Glutamatergic neuron (in vitro differentiated cells): ENCODE measurements at regions not wholly inside any gene's neighbourhood (a gene's known extent, or its start where the extent isn't known, plus 50 kb on each side); places are given as distances from the start of the nearest gene placed in this dataset.

Source experiments
- DNase-seq: peaks from one replicate; pipeline ENCODE4 v3.0.0; 2022
- H3K27ac Mint-ChIP-seq: one replicate; pipeline ENCODE4 v1.8.0; 2020; ENCODE audit warnings: mild to moderate bottlenecking, mixed read lengths, inconsistent platforms; ENCODE audit not compliant: unreplicated experiment
- H3K27me3 Mint-ChIP-seq: one replicate; pipeline ENCODE4 v1.8.0; 2020; ENCODE audit warnings: mild to moderate bottlenecking, moderate library complexity, mixed read lengths, inconsistent platforms; ENCODE audit not compliant: unreplicated experiment
- H3K36me3 Mint-ChIP-seq: one replicate; pipeline ENCODE4 v1.8.0; 2020; ENCODE audit warnings: mild to moderate bottlenecking, mixed read lengths, inconsistent platforms; ENCODE audit not compliant: unreplicated experiment
- H3K4me1 Mint-ChIP-seq: one replicate; pipeline ENCODE4 v1.8.0; 2020; ENCODE audit warnings: mild to moderate bottlenecking, low read depth, mixed read lengths, inconsistent platforms; ENCODE audit not compliant: unreplicated experiment
- H3K4me3 Mint-ChIP-seq: one replicate; pipeline ENCODE4 v1.8.0; 2020; ENCODE audit warnings: mild to moderate bottlenecking, mixed read lengths, inconsistent platforms; ENCODE audit not compliant: unreplicated experiment
- H3K9me3 Mint-ChIP-seq: one replicate; pipeline ENCODE4 v1.8.0; 2020; ENCODE audit warnings: mild to moderate bottlenecking, moderate library complexity, mixed read lengths, inconsistent platforms; ENCODE audit not compliant: unreplicated experiment
- CTCF ChIP-seq: fragments of 200-600 bp; sonication (generic); IDR thresholded peaks from one replicate; pipeline ENCODE4 v1.5.0; 2021; ENCODE audit not compliant: partially characterized antibody, unreplicated experiment

GRCh38 chr10:106185951-106186350, 978.6 kb downstream of the SORCS1 start:
- Mint-ChIP-seq H3K4me1 (peaks cover 12% of the 10 kb centered on the region), H3K9me3 (no peaks in the 10 kb centered on the region), H3K27ac (no peak overlapping the region), H3K36me3 (no peaks in the 10 kb centered on the region), H3K4me3 (no peak overlapping the region), H3K27me3 (no peaks in the 10 kb centered on the region)
- no peak for TF ChIP-seq CTCF
- no peak for DNase-seq

- H3K4me1 Mint-ChIP-seq = peaks cover 6% of the 10 kb centered on the region
- no peak for TF ChIP-seq CTCF
- no peak overlapping the region for H3K27ac Mint-ChIP-seq
- DNase-seq = no peak
- H3K9me3 Mint-ChIP-seq = no peaks in the 10 kb centered on the region
- no peaks in the 10 kb centered on the region for H3K27me3 Mint-ChIP-seq
- no peaks in the 10 kb centered on the region for H3K36me3 Mint-ChIP-seq
- H3K4me3 Mint-ChIP-seq = no peak overlapping the region
Observed at GRCh38 chr10:106183041-106183440, 981.5 kb downstream of the SORCS1 start.

GRCh38 chr10:106182542-106182941, 982.0 kb downstream of the SORCS1 start:
- TF ChIP-seq CTCF = no peak
- H3K36me3 Mint-ChIP-seq = no peaks in the 10 kb centered on the region
- DNase-seq = no peak
- no peaks in the 10 kb centered on the region for H3K9me3 Mint-ChIP-seq
- H3K27ac Mint-ChIP-seq = no peak overlapping the region
- no peak overlapping the region for H3K4me3 Mint-ChIP-seq
- H3K27me3 Mint-ChIP-seq = no peaks in the 10 kb centered on the region
- H3K4me1 Mint-ChIP-seq = peaks cover 6% of the 10 kb centered on the region

- no peak for DNase-seq
- no peaks in the 10 kb centered on the region for H3K27me3 Mint-ChIP-seq
- H3K27ac Mint-ChIP-seq = no peak overlapping the region
- no peaks in the 10 kb centered on the region for H3K9me3 Mint-ChIP-seq
- no peaks in the 10 kb centered on the region for H3K36me3 Mint-ChIP-seq
- H3K4me1 Mint-ChIP-seq = peaks cover 6% of the 10 kb centered on the region
- TF ChIP-seq CTCF = no peak
- no peak overlapping the region for H3K4me3 Mint-ChIP-seq
Observed at GRCh38 chr10:106181501-106181900, 983.0 kb downstream of the SORCS1 start.

- Mint-ChIP-seq H3K4me1 (peaks cover 11% of the 10 kb centered on the region), H3K36me3 (no peaks in the 10 kb centered on the region), H3K4me3 (no peak overlapping the region), H3K27ac (peak overlapping the region; percentile 57), H3K27me3 (no peaks in the 10 kb centered on the region), H3K9me3 (no peaks in the 10 kb centered on the region)
- TF ChIP-seq CTCF = no peak
- DNase-seq = no peak
Observed at GRCh38 chr10:106179430-106179829, 985.1 kb downstream of the SORCS1 start.
